ENCODE measurements at regions not wholly inside any gene's neighbourhood (a gene's known extent, or its start where the extent isn't known, plus 50 kb on each side); places are given as distances from the start of the nearest gene placed in this dataset.
"Not testable (repeated sequence)": the region's sequence is repeated elsewhere in the genome, so short reads cannot be mapped to it uniquely, and the experiment has no call there.

DNA sequence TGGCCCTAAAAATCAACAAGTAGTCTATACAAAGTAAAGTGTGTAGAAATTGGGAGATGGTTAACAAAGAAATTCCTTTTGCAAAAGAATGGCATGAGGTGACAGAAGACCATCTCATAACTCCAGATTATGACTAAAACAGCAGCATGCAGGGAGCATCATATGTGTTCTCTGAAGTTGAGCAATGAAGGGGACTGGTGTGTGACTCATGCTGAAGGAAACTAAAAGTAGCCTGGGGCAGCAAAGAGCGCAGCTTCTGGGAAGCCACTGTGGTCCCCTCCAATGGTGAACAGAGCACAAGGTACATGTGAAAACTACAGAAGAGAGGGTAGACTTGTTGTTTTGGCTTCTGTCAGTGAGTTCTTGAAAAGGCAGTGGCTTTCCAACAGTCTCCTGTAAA lies 133.4 kb downstream of the MACC1 start:
- DNase-seq, result peak; percentile 2

- DNase-seq, result no peak
Measured at GRCh38 chr7:20079080-20079479, 138.1 kb downstream of the MACC1 start.

- no peak for DNase-seq
Measured at GRCh38 chr7:20076835-20077234, 140.3 kb downstream of the MACC1 start.

DNA sequence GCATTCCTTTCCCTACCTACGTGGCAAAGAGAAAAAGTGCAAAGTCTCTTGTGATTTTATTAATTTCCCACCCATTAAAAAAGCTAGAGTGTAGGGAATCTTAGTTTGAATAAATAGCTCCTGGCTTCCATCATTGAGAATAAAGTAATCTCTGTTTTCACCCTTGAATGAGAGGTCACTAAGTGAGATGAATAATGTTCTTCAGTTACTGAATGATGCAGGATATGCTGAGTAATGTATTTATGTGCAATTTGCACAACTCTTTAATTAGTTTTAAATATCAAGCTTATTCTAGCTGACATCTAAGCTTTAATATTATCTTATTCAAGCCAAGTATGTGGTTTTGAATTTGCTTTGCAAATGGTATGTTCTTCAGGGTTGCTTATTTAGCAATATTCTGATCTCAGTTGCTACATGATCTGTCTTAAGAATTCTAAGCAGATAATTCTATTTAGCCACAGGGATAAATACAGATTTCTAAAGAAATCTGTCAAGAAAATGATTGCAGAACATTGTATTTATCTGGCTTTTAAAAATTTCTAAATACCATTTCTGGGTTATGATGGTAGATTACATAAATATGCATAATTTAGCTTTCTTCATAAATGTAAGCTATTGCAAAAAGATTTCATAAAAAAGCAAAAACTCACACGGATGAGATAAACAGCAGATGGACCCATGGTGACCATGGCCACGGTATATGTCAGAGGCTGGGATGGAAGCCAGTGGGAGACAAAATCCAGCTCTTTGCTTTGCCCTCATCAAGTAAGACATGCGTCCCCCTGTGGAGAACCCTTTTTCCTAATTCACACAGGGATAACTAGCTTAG lies 141.0 kb downstream of the MACC1 start:
- DNase-seq, result no peak

DNA sequence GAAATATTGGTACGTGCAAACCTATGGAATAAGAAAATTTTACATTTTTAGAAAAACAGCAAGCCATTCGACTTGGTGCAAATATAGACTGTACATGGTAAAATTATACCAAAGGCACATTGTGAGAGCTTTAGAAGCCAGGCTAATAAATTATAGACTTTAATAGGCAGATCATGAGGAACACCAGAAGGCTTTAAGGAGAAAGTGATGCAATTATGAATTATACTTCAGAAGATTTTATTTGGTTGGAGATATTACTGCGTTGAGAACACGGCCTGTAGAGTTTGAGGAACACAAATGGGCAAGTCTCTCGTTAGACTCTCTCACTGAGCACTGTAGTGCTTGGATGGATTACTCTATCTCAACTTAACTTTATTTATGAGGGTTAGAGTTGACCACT lies 141.7 kb downstream of the MACC1 start:
- no peak for DNase-seq

DNA sequence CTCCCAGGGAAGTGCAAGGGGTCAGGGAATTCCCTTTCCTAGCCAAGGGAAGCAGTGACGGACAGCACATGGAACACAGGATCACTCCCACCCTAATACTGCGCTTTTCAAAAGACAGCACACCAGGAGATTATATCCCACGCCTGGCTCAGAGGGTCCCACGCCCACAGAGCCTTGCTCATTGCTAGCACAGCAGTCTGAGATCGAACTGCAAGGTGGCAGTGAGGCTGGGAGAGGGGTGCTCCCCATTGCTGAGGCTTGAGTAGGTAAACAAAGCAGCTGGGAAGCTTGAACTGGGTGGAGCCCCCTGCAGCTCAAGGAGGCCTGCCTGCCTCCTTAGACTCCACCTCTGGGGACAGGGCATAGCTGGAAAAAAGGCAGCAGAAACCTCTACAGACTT lies 149.2 kb downstream of the MACC1 start:
- not testable (repeated sequence) for DNase-seq

DNA sequence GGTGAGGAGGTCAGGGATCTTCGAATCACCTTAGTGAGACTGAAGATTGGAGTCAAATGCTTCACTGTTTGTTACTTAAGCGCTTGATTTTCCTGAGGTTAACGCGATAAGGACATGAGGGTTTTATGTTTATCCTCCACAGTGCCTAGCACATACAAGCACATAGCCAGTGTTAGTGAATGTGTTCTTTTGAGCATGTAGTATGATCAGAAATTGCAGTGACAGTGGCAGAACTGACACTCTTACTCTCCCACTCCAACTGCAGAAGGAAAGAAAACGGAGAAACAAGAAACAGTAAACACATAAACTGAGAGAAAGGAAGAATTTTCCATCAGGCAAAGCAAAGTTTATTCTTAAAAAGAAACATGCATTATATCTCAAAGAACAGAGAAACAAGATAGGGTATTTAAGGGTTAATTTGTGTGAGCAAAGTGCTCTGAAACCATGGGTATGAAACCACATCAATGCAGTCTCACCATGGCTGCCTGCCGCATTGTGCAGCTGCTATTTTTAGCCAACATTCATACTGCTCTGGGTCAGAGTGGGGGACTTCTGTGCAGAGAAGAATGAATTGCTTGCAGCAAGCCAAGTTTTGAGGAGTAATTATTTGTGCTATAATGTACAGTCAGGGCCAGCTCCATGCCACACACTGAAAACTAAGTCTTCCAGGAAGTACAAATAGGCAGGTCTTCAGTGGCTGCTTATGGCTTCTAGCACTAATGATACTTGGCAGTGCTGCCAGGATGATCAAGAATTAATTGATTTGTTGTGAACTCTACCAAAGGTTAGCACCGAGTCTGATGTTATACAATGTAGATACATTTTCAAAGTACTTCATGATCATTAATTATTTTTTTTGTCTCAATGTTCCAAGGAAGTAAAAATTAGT lies 152.0 kb downstream of the MACC1 start:
- no peak for DNase-seq

DNA sequence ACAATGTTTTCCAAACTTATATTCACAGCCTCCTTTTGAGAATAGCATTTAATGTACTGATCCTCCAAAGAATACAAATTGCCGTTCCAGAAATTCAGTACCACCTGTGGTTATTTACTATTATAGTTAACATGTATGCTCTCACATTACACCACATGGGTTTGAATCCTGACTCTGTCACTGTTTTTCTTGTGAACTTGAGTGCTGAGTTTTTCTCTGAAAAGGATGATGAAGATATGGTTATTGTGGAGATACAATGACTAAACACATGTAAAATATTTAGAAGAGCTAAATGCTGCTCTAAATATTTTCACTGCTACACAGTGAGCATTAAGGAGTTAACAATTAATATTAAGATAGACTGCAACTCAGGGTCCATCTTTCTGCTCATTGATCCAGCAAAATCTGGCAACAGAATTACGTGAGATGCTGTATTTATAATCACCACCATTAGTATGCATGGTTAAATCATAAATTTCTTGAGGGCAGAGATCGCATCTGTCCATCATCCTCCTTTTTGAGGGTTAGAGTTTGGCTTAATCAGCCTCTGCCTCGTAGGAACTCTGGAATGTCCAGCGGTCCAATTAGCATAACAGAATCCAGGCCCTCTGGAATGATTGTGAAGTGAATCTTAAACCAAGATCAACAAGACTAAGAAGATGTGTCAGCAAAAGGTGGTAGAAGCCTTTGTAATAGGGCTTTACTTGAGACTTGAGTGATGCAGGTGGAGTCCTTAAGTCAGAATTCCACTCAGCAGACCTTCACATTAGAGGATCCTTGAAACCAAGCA lies 152.8 kb downstream of the MACC1 start:
- DNase-seq, result no peak

- DNase-seq, result no peak
Measured at GRCh38 chr7:20063644-20064043, 153.5 kb downstream of the MACC1 start.

DNA sequence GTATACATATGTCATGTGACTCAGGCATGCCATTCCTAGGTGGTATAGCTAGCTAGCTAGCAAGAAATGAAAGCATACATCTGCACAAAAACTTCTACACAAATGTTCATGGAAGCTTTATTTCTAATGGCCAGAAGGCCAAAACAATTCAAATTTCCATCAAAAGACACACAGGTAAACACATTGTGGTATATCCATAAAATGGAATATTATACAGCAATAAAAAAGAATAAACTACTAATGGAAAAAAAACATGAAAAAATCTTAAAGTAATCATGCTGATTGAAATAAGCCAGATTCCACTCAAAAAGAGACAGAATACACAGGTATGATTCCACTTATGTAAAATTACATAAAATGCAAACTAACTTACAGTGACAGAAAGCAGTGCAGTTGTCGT lies 154.3 kb downstream of the MACC1 start:
- no peak for DNase-seq

- no peak for DNase-seq
Measured at GRCh38 chr7:20053334-20054104, 163.7 kb downstream of the MACC1 start.

DNA sequence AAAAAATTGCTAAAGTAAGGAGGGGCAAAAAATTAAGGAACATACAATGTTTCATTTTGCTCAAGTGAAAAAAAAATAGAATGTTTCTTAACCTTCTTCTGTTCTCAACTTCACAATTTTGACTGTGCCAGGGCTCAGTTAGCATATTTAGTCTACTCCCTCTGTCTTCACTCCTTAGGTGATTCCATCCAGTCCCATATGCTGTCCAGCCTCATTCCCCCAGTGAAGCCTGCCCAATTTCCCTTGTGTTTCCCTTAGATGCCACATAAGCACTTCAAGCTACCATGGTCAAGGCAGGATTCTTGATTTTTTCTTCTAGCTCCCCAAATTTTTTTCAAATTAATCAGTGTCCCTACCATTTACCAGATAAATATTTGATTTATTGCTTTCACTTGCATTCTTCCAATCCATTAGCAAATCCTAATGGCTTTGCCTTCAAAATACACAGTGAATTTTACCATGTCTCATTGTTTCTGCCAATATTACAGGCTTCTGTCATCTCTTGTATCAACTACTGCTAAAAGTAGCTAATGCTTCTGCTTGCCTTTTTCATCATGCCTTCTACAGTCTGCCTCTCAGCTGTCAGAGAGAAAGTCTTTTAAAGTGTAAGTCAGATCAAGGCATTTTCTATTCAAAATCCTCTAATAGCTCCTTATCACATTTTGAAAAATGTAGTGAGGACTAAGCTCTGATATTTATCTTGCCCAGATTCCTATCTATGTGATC lies 166.8 kb downstream of the MACC1 start:
- DNase-seq, result no peak

DNA sequence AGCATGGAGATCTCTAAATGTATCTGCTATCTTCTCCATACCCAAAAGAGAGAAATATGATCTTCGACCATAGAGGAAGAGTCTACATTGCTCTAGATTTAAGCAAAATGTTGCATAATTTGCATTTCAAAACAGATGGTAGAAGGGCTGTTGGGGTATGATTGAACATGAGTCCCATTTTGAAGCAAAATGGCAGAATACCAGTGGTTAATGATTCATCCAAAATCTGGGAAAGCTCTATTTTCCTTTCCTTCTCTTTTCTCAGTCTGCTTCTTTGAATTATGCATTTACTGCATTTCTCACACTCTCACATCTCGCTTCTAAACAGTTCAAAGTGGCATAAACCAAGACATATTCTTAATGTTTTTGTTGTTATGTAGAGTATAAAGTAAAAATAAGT lies 178.5 kb downstream of the MACC1 start:
- DNase-seq, result no peak

- no peak for DNase-seq
Measured at GRCh38 chr7:20035279-20035875, 181.8 kb downstream of the MACC1 start.

DNA sequence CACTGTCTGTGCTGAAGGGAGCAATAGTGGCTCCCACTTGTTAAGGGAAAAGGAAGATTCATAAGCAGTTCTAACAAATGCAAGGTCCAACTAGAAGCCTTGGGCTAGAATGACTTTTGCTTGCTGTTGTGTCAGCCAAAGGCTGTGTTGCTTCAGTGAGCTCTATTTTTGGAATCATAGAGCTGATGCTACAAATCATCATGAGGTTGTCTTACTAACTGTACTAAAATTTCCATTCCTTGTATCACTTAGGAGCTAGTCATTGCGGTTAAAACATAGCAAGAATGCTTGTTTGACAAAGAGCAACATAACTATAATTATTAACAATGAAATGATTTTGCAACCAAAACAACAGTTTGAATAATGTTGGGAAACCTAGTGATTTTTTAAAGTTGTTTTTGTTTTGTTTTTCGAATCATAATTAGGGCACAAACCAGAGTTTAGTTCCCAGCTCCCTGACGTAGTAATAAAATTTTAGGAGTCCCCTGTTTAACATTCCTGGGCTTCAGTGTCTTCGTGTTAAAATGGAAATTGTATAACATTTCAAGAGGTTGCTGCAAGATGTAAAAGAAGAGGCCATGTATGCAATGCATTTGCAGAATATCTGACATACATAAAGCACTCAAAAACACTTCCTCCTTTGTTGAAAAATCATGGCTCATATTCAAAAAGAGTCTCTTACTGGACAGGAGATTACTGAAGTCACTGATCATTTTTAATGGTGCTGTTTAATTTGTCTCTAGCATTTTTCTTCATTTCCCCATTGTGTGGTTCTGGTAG lies 183.4 kb downstream of the MACC1 start:
- no peak for DNase-seq

DNA sequence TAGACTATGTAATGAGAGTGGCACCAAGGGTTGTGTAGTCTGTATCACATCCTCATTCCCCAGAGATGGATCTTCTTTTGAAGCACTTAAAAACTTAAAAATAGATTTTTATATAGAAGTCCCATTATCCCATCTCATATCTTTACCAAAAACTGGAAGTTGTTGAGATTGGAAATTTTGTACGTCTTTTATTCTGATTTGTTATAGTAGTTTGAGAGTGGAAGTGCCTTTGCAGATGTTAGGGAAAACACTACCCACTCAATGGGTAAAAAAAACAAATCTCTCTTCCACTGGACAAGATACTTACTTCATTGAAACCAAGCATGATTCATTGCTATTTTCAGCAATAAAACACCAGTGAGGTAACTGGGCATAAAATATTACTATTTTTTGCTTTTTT lies 184.4 kb downstream of the MACC1 start:
- no peak for DNase-seq

DNA sequence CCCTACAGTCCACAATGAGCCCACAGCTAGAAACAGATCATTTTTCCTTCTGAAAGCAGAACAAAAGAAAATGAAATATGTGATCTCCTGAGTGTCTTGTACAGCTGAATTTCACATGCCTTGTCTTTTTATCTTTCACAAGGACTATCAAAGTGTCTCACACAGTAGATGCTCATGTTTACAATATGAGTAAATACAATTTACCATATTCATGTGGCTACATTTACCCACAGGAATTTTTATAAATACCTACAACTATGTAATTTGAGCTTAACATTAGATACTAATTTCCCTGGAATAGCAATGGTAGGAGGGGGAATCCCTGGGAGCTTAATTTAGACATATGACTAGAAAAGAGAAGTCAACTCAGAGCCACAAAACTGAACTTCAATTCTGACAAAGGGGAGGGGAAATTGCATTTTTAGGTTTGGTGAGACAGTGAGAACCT lies 186.2 kb downstream of the MACC1 start:
- DNase-seq, result no peak

DNA sequence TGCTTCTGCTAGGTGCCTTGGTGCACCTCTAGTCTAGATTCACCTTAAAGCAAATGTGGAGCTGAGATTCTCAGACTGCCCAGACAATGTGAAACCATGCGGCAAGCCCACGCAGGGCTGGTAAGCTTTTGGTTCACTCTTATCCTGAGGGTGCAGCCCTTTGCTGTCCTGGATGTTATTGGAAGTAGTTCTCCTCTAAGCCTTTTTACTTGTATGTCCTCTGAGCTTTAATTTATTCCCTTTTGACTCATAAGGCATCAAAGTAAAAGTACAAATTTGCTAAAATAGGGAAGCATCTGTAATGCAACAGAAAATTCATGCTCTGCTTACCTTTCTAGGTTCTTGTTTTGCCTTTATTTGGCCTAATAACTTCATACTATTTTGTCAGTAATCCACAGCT lies 186.8 kb downstream of the MACC1 start:
- DNase-seq, result no peak

- DNase-seq, result no peak
Measured at GRCh38 chr7:20026762-20027161, 190.4 kb downstream of the MACC1 start.

GRCh38 chr7:20021831-20022230 lies 195.4 kb downstream of the MACC1 start:
- no peak for DNase-seq
